GM18499 (cell line): ENCODE measurements at regions not wholly inside any gene's neighbourhood (a gene's known extent, or its start where the extent isn't known, plus 50 kb on each side); places are given as distances from the start of the nearest gene placed in this dataset.
"Not testable (repeated sequence)": the region's sequence is repeated elsewhere in the genome, so short reads cannot be mapped to it uniquely, and the experiment has no call there.

Source experiments
- ATAC-seq: cut with Tn5 transposase; IDR thresholded peaks from one replicate; pipeline ENCODE4 v1.9.1; 2021; ENCODE audit warnings: moderate number of reproducible peaks; ENCODE audit not compliant: insufficient read depth, unreplicated experiment

DNA sequence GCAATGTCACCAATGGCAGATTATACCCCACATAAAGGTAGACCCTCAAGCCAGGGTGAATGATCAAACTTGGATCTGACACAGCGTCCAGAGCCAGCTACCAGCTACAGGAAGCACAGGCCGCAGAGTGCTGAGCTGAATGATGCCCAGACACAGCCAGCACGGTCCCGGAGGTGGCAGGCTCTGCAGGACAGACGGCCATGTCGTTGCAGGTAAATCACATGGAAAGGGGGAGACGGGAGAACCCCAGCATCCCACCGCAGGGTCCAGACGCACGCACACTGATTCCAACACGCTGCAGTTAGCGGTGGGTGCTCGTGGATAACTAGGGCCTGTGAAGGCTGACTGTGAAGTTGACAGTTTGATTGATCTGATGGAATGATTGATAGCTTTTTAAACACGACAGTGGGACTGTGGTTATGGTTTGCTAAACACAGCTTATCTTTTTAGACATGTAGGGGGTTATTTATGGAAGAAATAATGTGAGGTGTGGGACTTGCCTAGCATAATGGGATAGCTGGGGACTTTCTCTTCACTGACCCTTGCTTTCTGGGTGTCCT is 228.5 kb downstream of the ERMARD start:
- ATAC-seq = no peak

DNA sequence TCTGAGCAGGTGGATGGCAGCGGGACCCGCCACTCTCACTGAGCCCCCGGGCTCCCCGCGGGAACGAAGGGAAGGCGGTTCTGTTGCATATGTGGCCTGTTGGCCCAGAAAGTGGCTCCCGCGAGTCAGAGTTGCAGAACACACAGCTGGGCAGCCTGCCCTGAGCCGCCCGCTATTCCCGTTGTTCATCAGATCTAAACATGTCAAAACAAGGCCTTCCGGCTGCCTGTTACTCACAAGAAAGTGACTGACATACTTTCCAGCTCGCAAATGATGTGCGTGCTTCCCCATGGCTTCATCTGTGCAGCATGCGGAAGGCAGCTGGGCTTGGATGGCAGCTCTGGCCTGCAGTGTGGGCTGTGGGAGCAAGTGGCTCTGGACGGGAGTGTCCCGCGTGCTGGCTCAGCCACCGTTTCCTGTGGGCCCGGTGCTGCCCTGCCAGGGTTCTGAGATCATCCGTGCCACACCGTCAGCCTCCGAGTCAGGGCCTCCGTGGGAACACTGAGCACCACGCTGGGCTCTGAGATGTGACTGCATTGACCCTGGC is 227.3 kb downstream of the ERMARD start:
- ATAC-seq = no peak

DNA sequence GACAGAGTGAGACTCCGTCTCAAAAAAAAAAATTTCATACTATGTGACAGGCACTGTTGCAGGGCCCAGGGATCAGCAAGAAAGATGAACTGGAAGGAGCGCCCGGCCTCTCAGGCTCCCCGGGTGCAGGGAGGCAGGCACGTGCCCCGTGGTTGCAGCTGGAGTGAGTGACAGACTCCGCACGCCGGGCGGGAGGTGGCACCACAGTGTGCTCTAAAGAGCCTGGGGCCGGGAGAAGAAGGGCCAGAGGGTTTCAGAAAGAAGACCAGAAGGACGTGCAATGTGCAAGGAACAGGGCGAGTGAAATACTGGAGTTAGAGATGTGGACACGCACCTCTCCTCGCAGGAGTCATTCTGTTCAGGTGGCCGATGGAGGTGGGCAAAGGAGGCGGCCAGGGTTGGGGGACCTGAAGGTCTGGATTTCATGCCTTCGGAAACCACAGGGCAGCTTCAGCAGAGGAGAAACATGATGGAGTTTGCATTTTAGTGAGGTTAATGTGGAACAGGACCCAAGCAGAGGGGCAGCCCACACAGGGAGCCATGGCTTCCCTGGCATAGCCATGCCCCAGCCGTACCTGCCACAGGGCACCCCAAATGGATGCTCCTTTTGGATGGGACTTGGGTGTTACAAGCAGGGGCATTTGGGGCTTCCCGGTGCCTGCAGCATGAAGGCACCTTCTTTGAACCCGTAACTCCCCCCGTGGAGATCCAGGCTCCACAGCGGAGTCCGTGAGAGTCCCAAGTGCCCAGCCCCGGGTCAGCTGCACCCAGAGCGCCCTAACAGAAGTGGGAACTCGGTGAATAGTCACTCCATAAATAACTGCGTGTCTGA is 226.2 kb downstream of the ERMARD start:
- ATAC-seq = no peak

DNA sequence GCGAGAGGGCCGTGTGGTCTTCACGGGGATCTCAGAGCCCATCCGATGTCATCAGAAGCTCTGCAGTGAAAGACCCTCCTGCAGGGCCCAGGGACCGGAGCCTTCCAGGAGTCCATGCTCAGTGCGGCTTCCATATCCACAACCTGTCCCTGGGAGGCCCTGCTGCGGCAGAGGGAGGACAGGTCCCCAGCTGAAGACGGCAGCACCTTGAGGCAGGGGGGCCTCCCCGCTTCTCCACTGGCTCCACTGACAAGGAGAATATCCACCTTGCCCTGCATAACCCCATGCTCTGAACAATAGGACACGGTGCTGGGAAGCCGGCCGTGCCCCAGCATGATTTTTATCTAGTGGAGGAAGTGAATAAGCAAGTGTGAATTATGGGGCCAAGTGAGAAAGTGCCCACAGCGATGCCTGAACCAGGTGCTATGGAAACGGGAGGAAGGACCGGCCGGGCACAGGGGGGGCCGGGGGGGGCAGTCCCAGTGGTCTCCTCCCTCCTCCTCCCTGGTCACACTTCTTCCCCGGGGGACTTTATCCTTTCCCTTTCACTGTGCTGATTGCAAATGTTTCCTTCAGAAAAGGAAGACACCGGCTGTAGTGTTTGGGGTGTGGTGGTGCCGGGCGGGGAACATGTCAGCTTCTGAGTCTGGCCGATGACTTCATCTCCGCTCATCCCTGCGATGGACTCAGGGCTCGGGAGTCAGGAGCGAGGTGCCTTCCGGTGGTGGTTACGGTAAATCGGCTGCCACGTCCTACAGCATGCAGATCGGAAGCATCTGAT is 225.1 kb downstream of the ERMARD start:
- ATAC-seq = no peak

DNA sequence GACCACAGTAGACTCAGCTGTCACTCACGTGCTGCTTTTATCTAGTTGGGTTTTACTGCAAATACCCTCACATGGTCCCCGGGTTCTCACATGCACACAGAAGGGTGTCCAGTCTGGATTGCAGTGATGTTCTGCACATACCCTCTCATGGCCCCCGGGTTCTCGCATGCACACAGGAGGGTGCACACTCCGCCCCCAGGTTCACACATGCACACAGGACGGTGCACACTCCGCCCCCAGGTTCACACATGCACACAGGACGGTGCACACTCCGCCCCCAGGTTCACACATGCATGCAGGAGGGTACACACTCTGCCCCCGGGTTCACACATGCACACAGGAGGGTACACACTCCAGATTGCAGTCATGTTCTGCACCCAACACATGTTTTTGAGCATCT is 224.3 kb downstream of the ERMARD start:
- ATAC-seq = no peak

DNA sequence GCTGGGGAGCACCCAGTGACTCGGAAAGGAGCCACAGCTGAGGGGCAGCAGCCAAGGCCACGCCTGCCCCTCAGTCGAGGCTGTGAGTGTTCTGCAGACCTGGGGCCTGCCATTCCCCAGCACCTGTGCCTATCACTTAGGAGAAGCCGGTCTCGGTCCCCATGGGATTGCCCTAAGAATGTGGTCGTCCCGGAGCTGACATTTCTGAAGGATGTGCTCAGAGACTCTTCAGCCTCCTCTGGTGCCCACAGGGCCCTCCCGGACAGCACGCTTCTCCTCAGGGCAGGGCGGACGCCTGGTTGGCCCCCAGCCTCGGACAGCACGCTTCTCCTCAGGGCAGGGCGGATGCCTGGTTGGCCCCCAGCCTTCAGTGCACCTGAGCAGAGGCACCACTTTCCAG is 223.9 kb downstream of the ERMARD start:
- no peak for ATAC-seq

DNA sequence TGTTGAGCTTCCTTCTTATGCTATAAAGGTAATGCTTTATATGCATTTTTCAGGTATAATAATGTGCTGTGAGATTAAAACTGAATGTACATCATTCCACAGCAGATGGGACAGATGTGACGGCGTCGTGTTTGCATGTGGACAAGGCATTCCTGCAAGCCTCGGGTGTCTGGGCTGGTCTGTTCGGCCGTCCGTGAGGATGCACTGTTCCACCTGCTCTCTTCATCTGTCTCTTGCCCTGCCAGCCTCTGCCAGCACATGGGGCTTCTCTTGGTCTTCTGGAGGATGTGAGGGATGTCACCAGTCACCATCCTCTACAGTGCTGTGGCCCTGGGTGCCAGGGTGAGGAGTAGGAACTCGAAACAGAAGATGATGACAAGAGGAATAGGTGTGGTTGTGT is 223.2 kb downstream of the ERMARD start:
- no peak for ATAC-seq

DNA sequence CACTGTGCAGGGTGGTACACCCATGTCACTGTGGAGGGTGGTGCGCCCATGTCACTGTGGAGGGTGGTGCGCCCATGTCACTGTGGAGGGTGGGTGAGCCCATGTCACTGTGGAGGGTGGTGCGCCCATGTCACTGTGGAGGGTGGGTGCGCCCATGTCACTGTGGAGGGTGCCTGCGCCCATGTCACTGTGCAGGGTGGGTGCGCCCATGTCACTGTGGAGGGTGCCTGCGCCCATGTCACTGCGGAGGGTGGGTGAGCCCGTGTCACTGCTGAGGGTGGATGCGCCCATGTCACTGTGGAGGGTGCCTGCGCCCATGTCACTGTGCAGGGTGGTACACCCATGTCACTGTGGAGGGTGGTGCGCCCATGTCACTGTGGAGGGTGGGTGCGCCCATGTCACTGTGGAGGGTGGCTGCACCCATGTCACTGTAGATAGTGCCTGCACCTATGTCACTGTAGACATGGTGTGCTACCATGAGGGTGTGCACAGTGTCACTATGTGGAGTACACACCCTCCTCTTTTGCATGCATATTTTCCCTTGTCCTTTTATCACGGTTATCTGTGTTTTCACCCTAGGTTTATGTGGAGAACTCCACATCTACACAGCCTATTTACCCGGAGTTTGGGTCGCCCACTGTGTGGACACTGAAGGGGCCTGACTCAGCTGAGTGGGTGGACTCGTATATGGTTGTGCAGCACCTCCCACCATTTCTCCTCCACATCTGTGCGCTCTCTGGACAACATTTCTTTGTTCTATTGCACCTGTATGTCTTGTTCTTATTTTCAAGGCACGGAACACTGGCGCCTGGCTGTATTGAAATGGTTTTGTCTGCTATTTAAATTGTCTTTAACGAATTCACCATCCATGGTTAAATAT is 222.4 kb downstream of the ERMARD start:
- ATAC-seq = not testable (repeated sequence)

DNA sequence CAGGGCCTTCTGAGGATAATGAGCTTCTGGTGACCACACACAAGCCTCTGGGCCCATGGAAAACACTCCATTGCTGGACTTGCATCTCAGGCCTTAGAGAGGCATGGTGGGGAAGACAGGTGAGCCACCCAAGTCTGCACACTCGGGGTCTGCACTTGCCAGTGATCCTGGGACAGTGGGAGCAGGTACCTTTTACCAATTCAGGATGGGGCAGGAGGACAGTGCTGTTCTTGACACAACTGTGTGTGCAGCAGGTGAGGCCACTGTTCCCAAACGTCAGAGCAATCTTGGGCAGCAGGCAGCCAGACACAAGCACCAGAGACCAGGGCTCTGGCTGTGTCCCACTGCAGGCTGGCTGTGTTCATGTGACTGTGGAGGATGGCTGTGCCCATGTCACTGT is 221.3 kb downstream of the ERMARD start:
- no peak for ATAC-seq

DNA sequence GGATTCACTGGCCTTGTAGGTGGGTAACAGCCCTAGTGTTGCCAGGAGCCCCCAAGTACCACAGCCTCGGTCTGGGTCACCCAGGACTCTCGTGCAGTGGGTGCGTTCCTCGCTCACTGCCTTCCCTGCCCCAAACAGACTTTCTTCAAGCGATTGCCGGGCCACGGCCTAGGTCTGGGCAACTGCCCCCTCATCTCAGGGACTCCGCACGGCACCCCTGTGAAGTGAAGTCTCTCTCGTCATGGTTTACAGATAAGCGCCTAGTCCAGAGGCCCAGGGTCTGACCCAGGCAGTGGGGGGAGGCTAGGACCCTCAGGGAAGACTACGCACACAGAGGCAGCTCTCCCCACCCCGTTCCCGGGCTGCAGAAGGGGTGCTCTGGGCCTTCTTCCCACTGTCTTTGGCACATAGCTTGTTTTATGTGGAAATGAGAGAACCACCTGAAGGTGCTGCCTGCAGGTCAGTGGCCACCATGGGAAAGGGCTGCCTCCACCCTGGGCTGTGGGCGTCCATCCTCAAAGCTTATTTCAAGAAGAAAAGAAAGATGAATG is 220.8 kb downstream of the ERMARD start:
- no peak for ATAC-seq

DNA sequence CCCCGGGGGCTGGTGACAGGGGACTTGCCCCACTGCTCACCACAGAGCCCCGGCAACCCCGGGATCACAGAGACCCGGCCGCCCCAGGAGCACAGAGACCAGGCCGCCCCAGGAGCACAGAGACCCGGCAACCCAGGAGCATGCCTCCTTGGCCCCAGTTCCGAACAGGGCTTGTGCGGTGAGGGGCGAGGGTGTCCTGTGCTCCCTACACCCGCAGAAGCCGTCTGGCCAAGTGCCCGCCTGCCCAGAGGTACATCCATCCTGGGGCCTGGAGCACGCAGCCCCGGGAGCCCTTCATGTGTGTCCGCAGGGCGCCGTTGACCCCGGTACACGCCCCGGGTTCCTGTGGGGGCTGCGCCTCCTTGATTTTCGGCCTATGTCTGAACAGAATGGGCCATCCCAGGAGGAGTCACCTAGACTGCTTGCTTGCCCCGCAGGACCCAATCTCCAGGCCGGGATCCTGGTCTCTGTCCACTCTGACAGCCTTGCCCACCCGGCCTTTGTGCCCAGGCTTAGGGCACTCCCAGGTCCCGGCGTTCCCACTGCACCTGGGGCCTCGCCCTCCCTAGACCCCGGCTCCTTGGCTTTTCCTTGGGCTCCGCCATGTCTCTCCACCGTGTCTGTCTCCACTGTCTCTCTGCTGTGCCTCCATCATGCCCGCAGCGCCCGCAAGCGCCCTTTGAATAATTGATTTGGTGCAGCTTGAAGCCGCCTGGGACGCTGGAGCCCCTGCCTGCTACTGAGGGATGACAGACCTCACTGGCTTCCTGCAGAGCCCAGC is 219.8 kb downstream of the ERMARD start:
- no peak for ATAC-seq

DNA sequence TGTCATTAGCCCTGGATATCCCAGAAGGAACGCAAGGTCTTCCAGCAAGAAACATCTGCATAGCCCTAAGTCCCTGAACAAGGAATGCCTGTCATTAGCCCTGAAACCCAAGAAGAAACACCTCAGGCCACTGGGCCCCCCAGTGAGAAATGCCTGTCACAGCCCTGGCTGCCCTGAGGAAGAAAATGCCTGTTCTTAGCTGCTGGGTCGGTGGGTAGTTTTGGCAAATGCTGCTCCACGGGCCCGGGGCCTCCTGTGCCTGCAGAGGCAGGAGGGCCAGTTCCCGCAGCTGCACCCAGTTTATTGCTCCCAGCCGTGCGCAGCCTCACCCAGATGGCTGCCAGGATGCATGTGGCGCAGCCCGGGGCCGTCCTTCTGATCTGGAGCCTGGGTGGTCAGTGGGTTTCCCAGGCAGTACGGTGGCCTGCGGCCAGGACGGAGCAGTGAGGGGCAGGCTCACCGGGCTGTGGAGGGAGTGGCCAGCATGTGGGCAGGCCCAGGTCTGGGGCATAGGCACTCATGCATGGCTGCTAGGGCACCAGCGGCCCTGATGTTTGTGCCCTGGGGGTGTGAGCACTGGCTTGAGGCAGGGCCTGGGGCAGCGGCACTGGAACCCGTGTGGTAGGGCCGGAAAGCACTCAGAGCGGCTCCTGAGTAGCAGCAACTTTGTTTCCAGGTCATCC is 219.0 kb downstream of the ERMARD start:
- no peak for ATAC-seq

DNA sequence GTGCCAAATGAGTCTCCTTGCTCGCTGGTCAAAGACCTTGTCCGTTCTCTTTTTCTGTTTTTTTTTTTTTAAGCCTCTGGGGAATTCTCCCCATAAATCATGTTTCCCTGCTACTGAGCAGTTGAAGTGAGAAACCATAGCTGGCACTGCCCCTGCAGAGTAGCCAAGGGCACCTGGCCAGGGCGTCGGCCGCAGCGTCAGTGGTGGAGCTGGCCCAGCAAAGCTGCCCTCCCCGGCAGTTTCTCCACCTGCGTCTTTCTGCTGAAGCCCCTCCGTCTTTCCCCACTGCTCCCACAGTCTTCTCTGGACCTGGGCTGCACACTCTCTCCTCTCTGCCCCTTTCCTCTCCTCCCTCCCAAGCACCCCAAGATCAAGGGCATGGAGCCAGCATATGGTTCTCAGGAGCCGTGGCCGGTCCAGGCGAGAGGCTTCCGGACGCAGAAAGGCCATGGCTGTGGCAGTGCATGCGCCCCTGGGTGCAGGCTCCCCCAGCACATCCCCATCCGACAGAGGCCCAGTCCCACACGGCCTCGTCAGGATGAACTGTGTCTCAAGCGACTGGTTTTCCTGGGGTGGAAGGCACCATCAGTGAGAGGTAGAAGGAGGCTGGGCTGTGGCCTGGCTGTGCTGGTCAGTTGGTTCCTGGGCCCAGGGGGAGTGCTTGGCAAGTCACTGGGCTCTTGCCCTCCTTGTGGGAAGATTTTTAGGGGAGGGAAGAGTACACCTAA is 218.1 kb downstream of the ERMARD start:
- ATAC-seq = no peak

DNA sequence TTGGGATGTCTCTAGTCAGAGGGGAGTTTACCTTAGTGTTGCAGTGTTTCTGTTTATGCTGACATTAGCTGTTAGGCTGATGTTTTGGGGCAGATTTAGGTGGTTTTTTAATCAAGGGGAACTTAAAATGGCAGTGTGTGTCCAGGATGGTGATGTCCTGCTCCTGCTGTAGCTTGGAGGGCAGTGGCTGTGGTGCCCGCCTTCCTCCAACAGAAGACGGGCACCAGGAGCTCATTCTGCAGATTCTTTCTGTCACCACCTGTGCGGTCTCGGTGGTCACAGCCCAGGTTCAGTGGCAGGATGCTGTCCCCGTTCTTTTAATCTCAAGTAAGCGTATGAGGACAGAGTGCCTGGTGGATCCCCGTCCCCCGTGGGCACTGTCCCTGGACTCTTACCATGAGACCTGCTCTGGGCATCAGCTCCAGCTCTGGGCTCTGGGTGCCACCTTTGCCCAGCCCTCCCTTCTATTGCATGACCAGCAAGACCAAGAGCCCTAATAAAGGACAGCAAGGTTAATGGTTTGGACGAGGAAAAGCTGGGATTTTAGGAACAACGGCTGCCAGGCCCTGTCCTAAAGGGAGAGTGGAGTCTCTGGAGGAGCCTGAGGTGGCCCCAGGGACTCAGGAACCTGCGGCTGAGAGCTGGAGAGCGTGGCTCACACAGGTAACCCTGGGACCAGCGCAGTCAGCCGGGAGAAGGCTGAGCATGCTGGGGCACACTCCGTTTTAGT is 217.3 kb downstream of the ERMARD start:
- ATAC-seq = no peak

DNA sequence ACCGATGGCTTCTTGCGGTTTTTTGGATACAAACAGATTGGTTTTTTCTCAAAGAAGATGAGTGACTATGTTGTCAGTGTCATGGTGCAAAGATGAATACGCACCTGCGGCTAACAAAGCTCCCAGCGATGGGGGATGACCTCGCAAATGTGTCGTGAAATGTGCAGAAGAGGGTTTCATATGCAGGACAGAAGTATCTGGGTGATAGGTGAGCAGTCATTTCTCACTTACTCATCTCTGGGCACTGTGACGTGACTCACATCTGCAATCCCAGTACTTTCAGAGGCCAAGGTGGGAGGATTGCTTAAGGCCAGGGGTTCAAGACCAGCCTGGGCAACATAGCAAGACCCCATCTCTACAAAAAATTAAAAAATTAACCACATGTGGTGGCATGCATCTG is 216.3 kb downstream of the ERMARD start:
- ATAC-seq = no peak

DNA sequence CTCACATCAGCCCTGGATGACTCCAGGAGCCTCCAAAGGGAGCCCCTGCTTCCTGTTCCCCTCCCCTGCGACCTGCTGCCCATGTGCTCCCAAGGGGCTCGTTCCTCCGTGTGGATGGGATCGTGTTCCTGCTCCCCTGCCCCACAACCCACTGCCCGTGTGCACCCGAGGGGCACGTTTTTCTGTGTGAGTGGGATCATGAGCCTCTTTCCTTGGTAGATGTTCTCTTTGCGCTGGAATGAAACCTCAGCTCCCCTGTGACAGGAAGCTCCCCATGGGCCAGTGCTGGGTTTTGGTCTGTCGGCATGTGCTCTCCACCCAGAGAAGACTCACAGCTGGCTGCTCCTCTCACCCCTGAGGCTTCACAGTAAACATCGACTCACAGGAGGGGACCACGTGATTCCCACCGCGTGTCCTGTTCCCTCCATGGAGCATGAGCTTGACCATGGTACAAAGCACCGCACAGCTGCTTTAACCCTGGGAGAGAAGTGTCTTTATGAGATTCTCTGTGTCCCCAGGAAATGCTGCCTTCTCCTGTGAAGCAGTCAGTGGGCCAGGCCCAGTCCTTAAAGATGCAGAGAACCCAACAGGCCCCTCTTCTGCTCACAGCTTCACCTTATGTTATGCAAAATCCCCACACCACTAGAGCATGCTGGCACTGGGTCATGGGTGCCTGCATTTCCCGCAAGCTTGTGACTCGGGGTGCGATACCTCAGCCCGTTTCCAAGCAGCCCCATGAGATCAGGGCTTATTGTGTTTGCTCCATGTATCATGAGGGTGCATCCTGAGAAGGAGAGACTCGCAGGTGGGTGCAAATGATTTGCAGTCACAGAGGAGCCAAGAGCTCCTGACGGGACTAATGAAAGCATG is 215.1 kb downstream of the ERMARD start:
- ATAC-seq = no peak
